ENCODE measurements at regions not wholly inside any gene's neighbourhood (a gene's known extent, or its start where the extent isn't known, plus 50 kb on each side); places are given as distances from the start of the nearest gene placed in this dataset.

GRCh38 chrX:84611843-84612636, 109.8 kb upstream of the HDX start:
- TF ChIP-seq CTCF (IDR thresholded peaks at IDR 0.05; ENCODE audit: control extremely low read depth, extremely low read depth): no peak
- no peaks in the 10 kb centered on the region for H3K9me3 ChIP-seq (ENCODE audit: control insufficient read depth in 4 of 4, insufficient read depth in 3 of 4, low read length in 3 of 4)
- H3K27me3 ChIP-seq (ENCODE audit: control insufficient read depth in 3 of 3, insufficient read depth in 3 of 3, low read length in 2 of 3): no peaks in the 10 kb centered on the region
- H3K4me3 ChIP-seq: no peak overlapping the region
- H3K27ac ChIP-seq (ENCODE audit: low read depth in 1 of 2, low read length in 1 of 2): no peak overlapping the region
- H3K36me3 ChIP-seq (ENCODE audit: control insufficient read depth in 4 of 4, insufficient read depth in 4 of 4, low read length in 4 of 4): no peaks in the 10 kb centered on the region
- WGBS, 2 donors: 58 to 77% methylated on average over 3 of the region's 3 CpGs
- DNase-seq (no peak), ATAC-seq (ENCODE audit: insufficient read depth, low FRiP score) (no peak)
- no peaks in the 10 kb centered on the region for H3K4me1 ChIP-seq (ENCODE audit: control insufficient read depth in 5 of 5, insufficient read depth in 5 of 5, low read length in 5 of 5)
- H3K9ac ChIP-seq (ENCODE audit: insufficient read depth in 1 of 2, low read length in 2 of 2): no peak overlapping the region

GRCh38 chrX:84634201-84634782, 132.0 kb upstream of the HDX start:
- DNase-seq: no peak
- H3K27ac ChIP-seq (ENCODE audit: low read depth in 1 of 2, low read length in 1 of 2): no peak overlapping the region
- no peaks in the 10 kb centered on the region for H3K36me3 ChIP-seq (ENCODE audit: control insufficient read depth in 4 of 4, insufficient read depth in 4 of 4, low read length in 4 of 4)
- H3K9me3 ChIP-seq (ENCODE audit: control insufficient read depth in 4 of 4, insufficient read depth in 3 of 4, low read length in 3 of 4): peaks cover 0 to 2% (median 0%) of the 10 kb centered on the region in 4 donors
- no peak for TF ChIP-seq CTCF (IDR thresholded peaks at IDR 0.05; ENCODE audit: control extremely low read depth, extremely low read depth)
- no peak for ATAC-seq (ENCODE audit: insufficient read depth, low FRiP score)
- H3K9ac ChIP-seq (ENCODE audit: insufficient read depth in 1 of 2, low read length in 2 of 2): no peak overlapping the region
- no peaks in the 10 kb centered on the region for H3K4me1 ChIP-seq (ENCODE audit: control insufficient read depth in 5 of 5, insufficient read depth in 5 of 5, low read length in 5 of 5)
- WGBS, 2 donors: 63 to 75% methylated on average over 3 of the region's 3 CpGs
- no peaks in the 10 kb centered on the region for H3K27me3 ChIP-seq (ENCODE audit: control insufficient read depth in 3 of 3, insufficient read depth in 3 of 3, low read length in 2 of 3)
- no peak overlapping the region for H3K4me3 ChIP-seq

GRCh38 chrX:84666086-84666485, 163.8 kb upstream of the HDX start:
- no peak for TF ChIP-seq CTCF (IDR thresholded peaks at IDR 0.05; ENCODE audit: control extremely low read depth, extremely low read depth)
- Histone ChIP-seq H3K4me1 (ENCODE audit: control insufficient read depth in 5 of 5, insufficient read depth in 5 of 5, low read length in 5 of 5) (no peaks in the 10 kb centered on the region), H3K4me3 (no peak overlapping the region), H3K27ac (ENCODE audit: low read depth in 1 of 2, low read length in 1 of 2) (no peak overlapping the region), H3K36me3 (ENCODE audit: control insufficient read depth in 4 of 4, insufficient read depth in 4 of 4, low read length in 4 of 4) (no peaks in the 10 kb centered on the region), H3K9me3 (ENCODE audit: control insufficient read depth in 4 of 4, insufficient read depth in 3 of 4, low read length in 3 of 4) (no peaks in the 10 kb centered on the region), H3K27me3 (ENCODE audit: control insufficient read depth in 3 of 3, insufficient read depth in 3 of 3, low read length in 2 of 3) (peaks cover 0 to 2% (median 0%) of the 10 kb centered on the region in 3 donors), H3K9ac (ENCODE audit: insufficient read depth in 1 of 2, low read length in 2 of 2) (no peak overlapping the region)
- 51 to 86% methylated on average over 2 of the region's 2 CpGs for WGBS, 2 donors
- no peak for DNase-seq
- ATAC-seq (ENCODE audit: insufficient read depth, low FRiP score): no peak
